K562 (cell line): ENCODE measurements at regions not wholly inside any gene's neighbourhood (a gene's known extent, or its start where the extent isn't known, plus 50 kb on each side); places are given as distances from the start of the nearest gene placed in this dataset.
A peak's percentile ranks its signal among the peaks of the same experiment; 100 is the strongest.

Experiments
- CHAMP1 ChIP-seq: fragments of 450-650 bp; IDR thresholded peaks from 2 replicates; pipeline ENCODE4 v1.6.1; 2016; ENCODE audit warnings: mild to moderate bottlenecking
- EWSR1 ChIP-seq: fragments of 450-650 bp; IDR thresholded peaks from 2 replicates; pipeline ENCODE4 v1.6.1; 2018; ENCODE audit warnings: borderline replicate concordance, mild to moderate bottlenecking, low read depth, moderate library complexity; ENCODE audit not compliant: partially characterized antibody
- MBD1 ChIP-seq: fragments of 250-450 bp; sonication (Bioruptor Pico); IDR thresholded peaks from 2 replicates; pipeline ENCODE4 v1.8.0; 2022; ENCODE audit warnings: inconsistent platforms
- MTA1 ChIP-seq: fragments of 450-650 bp; IDR thresholded peaks from 2 replicates; pipeline ENCODE4 v1.6.1; 2017; ENCODE audit warnings: borderline replicate concordance
- OTX1 ChIP-seq: fragments of 450-650 bp; formaldehyde crosslinking; IDR thresholded peaks from 2 replicates; pipeline ENCODE4 v1.4.0; 2022; ENCODE audit warnings: mild to moderate bottlenecking
- RBM34 ChIP-seq: fragments of 200-400 bp; formaldehyde crosslinking; IDR thresholded peaks from 2 replicates; pipeline ENCODE4 v1.6.1; 2018; ENCODE audit warnings: low read length, borderline replicate concordance; ENCODE audit not compliant: insufficient read depth
- SMAD3 ChIP-seq: fragments of 450-650 bp; formaldehyde crosslinking; conservative IDR thresholded peaks from 2 replicates; pipeline ENCODE4 v1.4.0; 2020; ENCODE audit warnings: mild to moderate bottlenecking
- SRF ChIP-seq, 2 experiments: fragments of 250-450, 450-650 bp in 1 of 2; sonication (Bioruptor Pico) in 1 of 2; sonication (generic) in 1 of 2; formaldehyde crosslinking; IDR thresholded peaks; 2 replicates each; pipeline versions ENCODE4 v1.5.0 to v1.5.1; 2020 to 2022; ENCODE audit warnings: mild to moderate bottlenecking in 1 of 2, missing genetic modification reagents in 1 of 2
- ZBTB12 ChIP-seq: fragments of 250-450 bp; sonication (Bioruptor Pico); IDR thresholded peaks from 2 replicates; pipeline ENCODE4 v1.4.0; 2020
- ZNF586 ChIP-seq: fragments of 450-650 bp; formaldehyde crosslinking; conservative IDR thresholded peaks from 2 replicates; pipeline ENCODE4 v1.4.0; 2020; ENCODE audit warnings: mild to moderate bottlenecking, moderate library complexity
- ZNF609 ChIP-seq: sonication (generic); formaldehyde crosslinking; IDR thresholded peaks from 2 replicates; pipeline ENCODE4 v1.8.1; 2023; ENCODE audit warnings: missing genetic modification reagents, mild to moderate bottlenecking, borderline replicate concordance
- ZNF76 ChIP-seq: fragments of 250-450 bp; sonication (Bioruptor Pico); IDR thresholded peaks from 2 replicates; pipeline ENCODE4 v1.4.0; 2020; ENCODE audit warnings: mild to moderate bottlenecking, moderate library complexity, borderline replicate concordance
- TF ChIP-seq, protein P1 (sequence below): fragments of 200-400 bp; formaldehyde crosslinking; IDR thresholded peaks from 2 replicates; pipeline ENCODE4 v1.6.1; 2017; ENCODE audit warnings: mild to moderate bottlenecking, low read depth, low read length, moderate library complexity

GRCh38 chr17:77087650-77088454 is 52.9 kb upstream of the SEC14L1 start (continued):
- TF ChIP-seq ZNF609 (CRISPR knock-in tag) (no peak), RBM34 (no peak), EWSR1 (no peak), ZNF586 (CRISPR knock-in tag) (no peak), ZNF76 (CRISPR knock-in tag) (peak; percentile 88), SMAD3 (0 out of 2 replicates have a peak, but pooled peaks have one; percentile 37), CHAMP1 (no peak), OTX1 (CRISPR knock-in tag) (no peak), MBD1 (CRISPR knock-in tag) (no peak), SRF (CRISPR knock-in tag; IDR thresholded peaks at IDR 0.05) (peak in 1 of 2 experiments; percentile 39; a peak in 1 of 4 replicates), ZBTB12 (peak; percentile 46; the same call in 1 of the 2 replicates), MTA1 (no peak)
- TF ChIP-seq, protein P1, sequence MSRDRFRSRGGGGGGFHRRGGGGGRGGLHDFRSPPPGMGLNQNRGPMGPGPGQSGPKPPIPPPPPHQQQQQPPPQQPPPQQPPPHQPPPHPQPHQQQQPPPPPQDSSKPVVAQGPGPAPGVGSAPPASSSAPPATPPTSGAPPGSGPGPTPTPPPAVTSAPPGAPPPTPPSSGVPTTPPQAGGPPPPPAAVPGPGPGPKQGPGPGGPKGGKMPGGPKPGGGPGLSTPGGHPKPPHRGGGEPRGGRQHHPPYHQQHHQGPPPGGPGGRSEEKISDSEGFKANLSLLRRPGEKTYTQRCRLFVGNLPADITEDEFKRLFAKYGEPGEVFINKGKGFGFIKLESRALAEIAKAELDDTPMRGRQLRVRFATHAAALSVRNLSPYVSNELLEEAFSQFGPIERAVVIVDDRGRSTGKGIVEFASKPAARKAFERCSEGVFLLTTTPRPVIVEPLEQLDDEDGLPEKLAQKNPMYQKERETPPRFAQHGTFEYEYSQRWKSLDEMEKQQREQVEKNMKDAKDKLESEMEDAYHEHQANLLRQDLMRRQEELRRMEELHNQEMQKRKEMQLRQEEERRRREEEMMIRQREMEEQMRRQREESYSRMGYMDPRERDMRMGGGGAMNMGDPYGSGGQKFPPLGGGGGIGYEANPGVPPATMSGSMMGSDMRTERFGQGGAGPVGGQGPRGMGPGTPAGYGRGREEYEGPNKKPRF: no peak
